EH (cell line): ENCODE measurements at regions not wholly inside any gene's neighbourhood (a gene's known extent, or its start where the extent isn't known, plus 50 kb on each side); places are given as distances from the start of the nearest gene placed in this dataset.
"Not testable (repeated sequence)": the region's sequence is repeated elsewhere in the genome, so short reads cannot be mapped to it uniquely, and the experiment has no call there.

ENCODE experiments used
- DNase-seq: peaks from one replicate; pipeline ENCODE4 v3.0.0-alpha.2; 2015; ENCODE audit warnings: low read depth

GRCh38 chr21:28590676-28591075, 402.0 kb downstream of the LTN1 start:
- DNase-seq, result no peak

GRCh38 chr21:28590026-28590425, 402.7 kb downstream of the LTN1 start:
- no peak for DNase-seq

GRCh38 chr21:28588997-28589396, 403.7 kb downstream of the LTN1 start:
- DNase-seq, result no peak

- peak; percentile 62 for DNase-seq
These were observed 404.9 kb downstream of the LTN1 start for GRCh38 chr21:28587748-28588147.

- no peak for DNase-seq
These were observed 410.7 kb downstream of the LTN1 start for GRCh38 chr21:28581976-28582375.

- not testable (repeated sequence) for DNase-seq
These were observed 411.4 kb downstream of the LTN1 start for GRCh38 chr21:28581311-28581731.

- DNase-seq, result no peak
These were observed 412.1 kb downstream of the LTN1 start for GRCh38 chr21:28580585-28580984.

- DNase-seq, result no peak
These were observed 412.6 kb downstream of the LTN1 start for GRCh38 chr21:28579986-28580550.

- DNase-seq, result no peak
These were observed 424.0 kb downstream of the LTN1 start for GRCh38 chr21:28568692-28569091.

GRCh38 chr21:28563933-28564332, 428.7 kb downstream of the LTN1 start:
- not testable (repeated sequence) for DNase-seq

GRCh38 chr21:28561772-28562171, 430.9 kb downstream of the LTN1 start:
- DNase-seq, result no peak

GRCh38 chr21:28554660-28555475, 437.8 kb downstream of the LTN1 start:
- DNase-seq, result peak; percentile 79

GRCh38 chr21:28550057-28550825, 442.4 kb downstream of the LTN1 start:
- peak; percentile 70 for DNase-seq

GRCh38 chr21:28548291-28548690, 444.4 kb downstream of the LTN1 start:
- peak; percentile 79 for DNase-seq

- peak; percentile 22 for DNase-seq
These were observed 444.9 kb downstream of the LTN1 start for GRCh38 chr21:28547766-28548165.

- DNase-seq, result no peak
These were observed 448.7 kb downstream of the LTN1 start for GRCh38 chr21:28543975-28544374.

- DNase-seq, result peak; percentile 41
These were observed 451.1 kb downstream of the LTN1 start for GRCh38 chr21:28541371-28542112.

- peak; percentile 85 for DNase-seq
These were observed 452.2 kb downstream of the LTN1 start for GRCh38 chr21:28540514-28540913.

- no peak for DNase-seq
These were observed 453.1 kb downstream of the LTN1 start for GRCh38 chr21:28539623-28539988.

- peak; percentile 94 for DNase-seq
These were observed 453.6 kb downstream of the LTN1 start for GRCh38 chr21:28538987-28539622.

- DNase-seq, result peak; percentile 97
These were observed 455.2 kb downstream of the LTN1 start for GRCh38 chr21:28537371-28538079.
